ENCODE measurements at regions not wholly inside any gene's neighbourhood (a gene's known extent, or its start where the extent isn't known, plus 50 kb on each side); places are given as distances from the start of the nearest gene placed in this dataset.

DNA sequence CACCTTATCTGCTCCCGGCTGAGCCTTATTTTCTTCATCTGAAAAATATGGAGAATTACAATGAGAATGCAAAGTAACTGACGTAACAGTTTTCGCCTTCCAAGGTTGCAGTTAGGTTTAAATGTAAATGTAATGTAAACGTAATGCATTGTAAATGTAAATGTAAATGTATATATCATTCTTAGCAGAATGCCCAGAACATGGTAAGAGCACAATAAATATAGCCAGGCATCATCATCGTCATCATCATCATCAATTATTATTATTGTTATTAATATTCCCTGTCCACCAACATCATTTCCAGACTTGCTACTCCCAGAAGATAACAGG is 770.0 kb downstream of the MED13L start:
- TF ChIP-seq, protein P1, sequence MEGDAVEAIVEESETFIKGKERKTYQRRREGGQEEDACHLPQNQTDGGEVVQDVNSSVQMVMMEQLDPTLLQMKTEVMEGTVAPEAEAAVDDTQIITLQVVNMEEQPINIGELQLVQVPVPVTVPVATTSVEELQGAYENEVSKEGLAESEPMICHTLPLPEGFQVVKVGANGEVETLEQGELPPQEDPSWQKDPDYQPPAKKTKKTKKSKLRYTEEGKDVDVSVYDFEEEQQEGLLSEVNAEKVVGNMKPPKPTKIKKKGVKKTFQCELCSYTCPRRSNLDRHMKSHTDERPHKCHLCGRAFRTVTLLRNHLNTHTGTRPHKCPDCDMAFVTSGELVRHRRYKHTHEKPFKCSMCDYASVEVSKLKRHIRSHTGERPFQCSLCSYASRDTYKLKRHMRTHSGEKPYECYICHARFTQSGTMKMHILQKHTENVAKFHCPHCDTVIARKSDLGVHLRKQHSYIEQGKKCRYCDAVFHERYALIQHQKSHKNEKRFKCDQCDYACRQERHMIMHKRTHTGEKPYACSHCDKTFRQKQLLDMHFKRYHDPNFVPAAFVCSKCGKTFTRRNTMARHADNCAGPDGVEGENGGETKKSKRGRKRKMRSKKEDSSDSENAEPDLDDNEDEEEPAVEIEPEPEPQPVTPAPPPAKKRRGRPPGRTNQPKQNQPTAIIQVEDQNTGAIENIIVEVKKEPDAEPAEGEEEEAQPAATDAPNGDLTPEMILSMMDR (IDR thresholded peaks at IDR 0.05): no peak
- no peak for TF ChIP-seq POLR2A (IDR thresholded peaks at IDR 0.05)

Measured in lower leg skin (tissue), 3 donors.